Heart right ventricle (tissue), 16 donors: ENCODE measurements at regions not wholly inside any gene's neighbourhood (a gene's known extent, or its start where the extent isn't known, plus 50 kb on each side); places are given as distances from the start of the nearest gene placed in this dataset.

Experiments used
- ATAC-seq, 8 donors: fragments of 200-7000 bp; cut with Tn5 transposase; one replicate each; pipeline ENCODE4 v1.9.1; 2020; ENCODE audit warnings: mild to moderate bottlenecking in 8 of 8, moderate library complexity in 8 of 8, moderate number of reproducible peaks in 1 of 8
- DNase-seq, 2 donors: peaks; one replicate each; pipeline ENCODE4 v3.0.0-alpha.2; 2020
- H3K27ac ChIP-seq, 10 donors: fragments of 200-600 bp; sonication (generic) in 2 of 10; one replicate each; pipeline versions ENCODE4 v1.5.0 to v1.8.0; 2020 to 2022; ENCODE audit warnings: mild to moderate bottlenecking in 3 of 10
- H3K27me3 ChIP-seq, 7 donors: fragments of 200-600 bp; one replicate each; pipeline ENCODE4 v1.8.0; 2021 to 2022; ENCODE audit warnings: mild to moderate bottlenecking in 2 of 7
- H3K36me3 ChIP-seq, 9 donors: fragments of 200-600 bp; sonication (generic) in 1 of 9; one replicate each; pipeline versions ENCODE4 v1.5.0 to v1.8.0; 2020 to 2022; ENCODE audit warnings: mild to moderate bottlenecking in 2 of 9
- H3K4me1 ChIP-seq, 9 donors: fragments of 200-600 bp; sonication (generic) in 1 of 9; one replicate each; pipeline versions ENCODE4 v1.5.0 to v1.8.0; 2020 to 2022; ENCODE audit warnings: mild to moderate bottlenecking in 4 of 9
- H3K4me3 ChIP-seq, 10 donors: fragments of 200-600 bp; sonication (generic) in 2 of 10; one replicate each; pipeline versions ENCODE4 v1.5.0 to v1.8.0; 2020 to 2022; ENCODE audit warnings: mild to moderate bottlenecking in 7 of 10, moderate library complexity in 2 of 10
- H3K9me3 ChIP-seq, 11 donors: fragments of 200-600 bp in 10 of 11; sonication (generic) in 2 of 11; one replicate each; pipeline versions ENCODE4 v1.5.0 to v1.8.0; 2013 to 2022; ENCODE audit warnings: mild to moderate bottlenecking in 2 of 11, control low read depth in 1 of 11, moderate library complexity in 1 of 11
- CTCF ChIP-seq, 9 donors: fragments of 200-600 bp; sonication (generic) in 2 of 9; IDR thresholded peaks; one replicate each; pipeline versions ENCODE4 v1.5.0 to v1.8.0; 2021 to 2022; ENCODE audit warnings: antibody characterized with exemption in 9 of 9, mild to moderate bottlenecking in 5 of 9, moderate library complexity in 1 of 9
- WGBS, 2 donors: extraction: QIAGEN DNeasy Blood & Tissue Kit; methylation state at CpG; one replicate each; pipeline ENCODE4 v1.1.7; 2013; ENCODE audit warnings: inconsistent platforms in 1 of 2; 5-methylcytosine and 5-hydroxymethylcytosine counted together
- intact Hi-C, 10 donors: fragments of 100-400 bp; cut with DNase I; formaldehyde crosslinking; loops; one replicate each; pipeline versions ENCODE4 v1.11.1 to v1.14.2; 2022
- donor health status: Arrhythmogenic right ventricular cardiomyopathy.
- donor health status: ischemic (EF 13 %, LVEDD 7.1; RV severe dilation, severe dysfunction).
- donor health status: healthy with polysubstance abuse.
- donor health status: DM: no; HTN: yes; CAD: no.
- donor health status: DM: no; HTN: no; CAD: no.
- donor health status: ischemic (EF 25% LVEDD 6.9; RV normal size, moderate dysfunction).
- donor health status: ischemic (EF 25% LVEDD 5.7; RV mildly dilated, moderate dysfunction).
- donor health status: healthy.
- donor health status: DM: yes; HTN: yes; CAD: no.
- donor health status: Ischemic cardiomyopathy.
- donor health status: ischemic (EF 35%, LVEDD 5.7; RV mildly dilated, moderate dysfunction).
- donor health status: nonischemic (EF 11% LVEDD 7.7; RV severe dilation, severe dysfunction).
- donor health status: DM: yes; HTN: yes; CAD: no.
- donor health status: PGD.
- donor health status: ischemic (EF 29% LVEDD 5.4; RV normal size, mild dysfunction).
- donor health status: nonischemic (EF 23%, LVEDD 6.1; RV moderate dilation, normal function).

- H3K4me3 ChIP-seq, result no peak overlapping the region
- ATAC-seq (no peak), DNase-seq (no peak)
- H3K9me3 ChIP-seq, result peaks cover 0 to 17% (median 0%) of the 10 kb centered on the region in 11 donors
- no peak overlapping the region for H3K27ac ChIP-seq
- H3K36me3 ChIP-seq, result no peaks in the 10 kb centered on the region
- intact Hi-C loops, result loop anchor here in 1 of 10 donors (10.0 kb wide), 1 partner anchor 389 kb away; no protein-coding TSS in a partner anchor
- no peaks in the 10 kb centered on the region for H3K27me3 ChIP-seq
- no peak for TF ChIP-seq CTCF (IDR thresholded peaks at IDR 0.05)
- peaks cover 0 to 6% (median 0%) of the 10 kb centered on the region in 9 donors for H3K4me1 ChIP-seq
Measured at GRCh38 chr12:70176290-70176689, 66.9 kb upstream of the CNOT2 start.

DNA sequence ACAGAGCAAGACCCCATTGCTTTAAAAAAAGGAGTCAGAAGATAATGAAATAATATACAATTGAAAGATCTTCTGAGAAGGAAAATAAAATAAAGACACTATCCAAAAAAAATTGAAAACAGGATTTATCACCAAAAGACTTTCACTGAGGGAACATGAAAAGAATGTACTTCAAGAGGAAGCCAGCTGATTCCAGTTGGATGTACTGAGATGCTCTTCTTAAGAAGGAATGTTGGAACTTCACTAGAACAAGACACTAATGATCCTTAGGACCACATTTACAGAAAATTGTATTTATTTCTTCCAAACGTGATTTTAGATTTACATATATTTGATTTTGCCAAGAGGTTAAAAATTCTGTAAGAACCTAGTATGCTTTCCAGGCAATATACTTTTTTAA lies 65.6 kb upstream of the CNOT2 start:
- H3K4me1 ChIP-seq, result peaks cover 0 to 6% (median 0%) of the 10 kb centered on the region in 9 donors
- ATAC-seq, result peak in 1 of 8 donors; percentile 61
- H3K27me3 ChIP-seq, result no peaks in the 10 kb centered on the region
- H3K9me3 ChIP-seq, result peaks cover 0 to 21% (median 0%) of the 10 kb centered on the region in 11 donors
- WGBS, 2 donors, result 64 to 81% methylated on average over 1 of the region's 1 CpG
- H3K27ac ChIP-seq, result peak overlapping the region in 6 of 10 donors; percentile 2 to 54 (median 24)
- no peak for TF ChIP-seq CTCF (IDR thresholded peaks at IDR 0.05)
- intact Hi-C loops, result loop anchor here in 1 of 10 donors (10.0 kb wide), 1 partner anchor 387 kb away; no protein-coding TSS in a partner anchor
- no peaks in the 10 kb centered on the region for H3K36me3 ChIP-seq
- DNase-seq, result no peak
- H3K4me3 ChIP-seq, result no peak overlapping the region

- peak overlapping the region in 4 of 10 donors; percentile 2 to 54 (median 30) for H3K27ac ChIP-seq
- ATAC-seq (peak in 6 of 8 donors; percentile 38 to 70 (median 42)), DNase-seq (no peak)
- no peaks in the 10 kb centered on the region for H3K27me3 ChIP-seq
- TF ChIP-seq CTCF (IDR thresholded peaks at IDR 0.05), result no peak
- H3K4me3 ChIP-seq, result no peak overlapping the region
- H3K36me3 ChIP-seq, result no peaks in the 10 kb centered on the region
- intact Hi-C loops, result loop anchor here in 1 of 10 donors (10.0 kb wide), 1 partner anchor 387 kb away; no protein-coding TSS in a partner anchor
- H3K4me1 ChIP-seq, result peaks cover 0 to 6% (median 0%) of the 10 kb centered on the region in 9 donors
- H3K9me3 ChIP-seq, result peaks cover 0 to 23% (median 0%) of the 10 kb centered on the region in 11 donors
- 63 to 66% methylated on average over 1 of the region's 1 CpG for WGBS, 2 donors
Measured at GRCh38 chr12:70178038-70178437, 65.2 kb upstream of the CNOT2 start.

DNA sequence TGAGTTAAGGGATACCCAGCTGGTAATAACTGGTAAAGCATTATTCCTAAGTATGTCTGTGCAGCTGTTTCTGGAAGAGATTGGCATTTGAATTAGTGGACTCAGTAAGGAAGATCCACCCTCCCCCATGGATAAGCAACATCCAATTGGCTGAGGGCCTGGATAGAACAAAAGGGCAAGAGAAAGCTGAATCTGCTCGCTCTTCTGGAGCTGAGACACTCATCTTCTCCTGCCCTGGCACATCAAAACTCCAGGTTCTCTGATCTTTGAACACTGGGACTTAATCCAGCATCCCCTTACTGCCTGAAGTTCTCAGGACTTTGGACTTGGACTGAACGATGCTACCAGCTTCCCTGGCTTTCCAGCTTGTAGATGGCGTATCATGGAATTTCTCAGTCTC lies 63.1 kb upstream of the CNOT2 start:
- Histone ChIP-seq H3K27me3 (no peaks in the 10 kb centered on the region), H3K36me3 (no peaks in the 10 kb centered on the region), H3K27ac (no peak overlapping the region), H3K4me3 (no peak overlapping the region), H3K9me3 (peaks cover 0 to 23% (median 0%) of the 10 kb centered on the region in 11 donors), H3K4me1 (peaks cover 0 to 6% (median 0%) of the 10 kb centered on the region in 9 donors)
- no peak for ATAC-seq
- no peak for TF ChIP-seq CTCF (IDR thresholded peaks at IDR 0.05)
- intact Hi-C loops, result no loop called here
- 83 to 90% methylated on average over 3 of the region's 3 CpGs for WGBS, 2 donors
- DNase-seq, result no peak
